ENCODE measurements at regions not wholly inside any gene's neighbourhood (a gene's known extent, or its start where the extent isn't known, plus 50 kb on each side); places are given as distances from the start of the nearest gene placed in this dataset.

GRCh38 chr20:52261792-52262191, 70.2 kb upstream of the ZFP64 start:
- Histone ChIP-seq H3K9me2 (ENCODE audit: insufficient read depth) (no peaks in the 10 kb centered on the region), H3K4me3 (replicated peaks in 1 of 2; ENCODE audit: low read depth in 1 of 2, low read length in 2 of 2) (no peak overlapping the region), H4K20me1 (ENCODE audit: insufficient read depth) (no peaks in the 10 kb centered on the region), H3K27ac (ENCODE audit: low read depth, low read length) (no peak overlapping the region), H3K27me3 (ENCODE audit: insufficient read depth, low read length) (peaks cover 36% of the 10 kb centered on the region), H3K36me3 (ENCODE audit: control insufficient read depth in 1 of 2, insufficient read depth in 2 of 2, low read length in 2 of 2) (no peaks in the 10 kb centered on the region), H3K79me2 (ENCODE audit: insufficient read depth, low read length) (no peaks in the 10 kb centered on the region), H3K4me2 (ENCODE audit: low read length) (no peak overlapping the region), H2AFZ (ENCODE audit: low read depth, low read length, poor library complexity, severe bottlenecking) (no peak overlapping the region), H3K9ac (ENCODE audit: low read length) (no peak overlapping the region), H3K9me3 (ENCODE audit: control insufficient read depth in 1 of 2, insufficient read depth in 1 of 2, low read depth in 1 of 2, low read length in 2 of 2) (no peaks in the 10 kb centered on the region), H3K4me1 (ENCODE audit: control insufficient read depth in 1 of 2, insufficient read depth in 2 of 2, low read length in 2 of 2) (no peaks in the 10 kb centered on the region)
- TF ChIP-seq ATF3 (IDR thresholded peaks at IDR 0.05) (no peak), CBX3 (IDR thresholded peaks at IDR 0.05; ENCODE audit: low read depth) (no peak), CEBPB (IDR thresholded peaks at IDR 0.05; ENCODE audit: low read depth) (no peak)
- ATAC-seq (no peak), DNase-seq (ENCODE audit: low read depth, low spot score) (no peak)
- intact Hi-C loops (cut with micrococcal nuclease): no loop called here
- ChIA-PET RAD21 (ENCODE audit: low non-redundant PET in 1 of 2, low total read pairs in 2 of 2, uncharacterized antibody in 2 of 2, unreplicated experiment in 2 of 2) (no interaction called here), CTCF (no interaction called here), POLR2A (no interaction called here)
- BruUV-seq (replicated peaks): no TSS peak

DNA sequence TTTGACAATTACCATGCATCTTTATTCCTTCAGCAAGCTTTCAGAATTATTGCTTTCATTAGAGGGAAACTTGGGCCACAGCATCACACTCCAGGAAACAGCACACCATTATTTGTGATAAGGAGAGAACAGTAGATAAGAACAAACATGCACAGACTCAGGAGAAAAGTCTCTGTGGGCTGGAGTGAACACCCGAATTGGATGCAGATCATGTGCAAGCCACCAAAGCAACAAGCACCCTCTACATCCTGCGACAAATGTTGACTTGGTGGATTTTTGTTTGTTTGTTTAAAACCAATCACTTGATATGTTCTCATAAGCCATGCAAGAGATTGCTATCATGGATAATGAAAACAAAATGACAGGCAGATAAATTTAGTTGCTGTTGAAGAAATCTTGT, 67.7 kb upstream of the ZFP64 start:
- H3K4me2 ChIP-seq (ENCODE audit: low read length): no peak overlapping the region
- H3K9ac ChIP-seq (ENCODE audit: low read length): no peak overlapping the region
- DNase-seq (ENCODE audit: low read depth, low spot score): no peak
- no peak for ATAC-seq
- H3K9me3 ChIP-seq (ENCODE audit: control insufficient read depth in 1 of 2, insufficient read depth in 1 of 2, low read depth in 1 of 2, low read length in 2 of 2): no peaks in the 10 kb centered on the region
- TF ChIP-seq JUND (IDR thresholded peaks at IDR 0.05): no peak
- no peak for TF ChIP-seq REST (IDR thresholded peaks at IDR 0.05; ENCODE audit: low read depth)
- TF ChIP-seq SIN3A (IDR thresholded peaks at IDR 0.05; ENCODE audit: low read depth): no peak
- H3K27ac ChIP-seq (ENCODE audit: low read depth, low read length): no peak overlapping the region
- no peak overlapping the region for H2AFZ ChIP-seq (ENCODE audit: low read depth, low read length, poor library complexity, severe bottlenecking)
- no peaks in the 10 kb centered on the region for H4K20me1 ChIP-seq (ENCODE audit: insufficient read depth)
- CTCF ChIA-PET: no interaction called here
- POLR2A ChIA-PET: no interaction called here
- H3K36me3 ChIP-seq (ENCODE audit: control insufficient read depth in 1 of 2, insufficient read depth in 2 of 2, low read length in 2 of 2): no peaks in the 10 kb centered on the region
- RAD21 ChIA-PET (ENCODE audit: low non-redundant PET in 1 of 2, low total read pairs in 2 of 2, uncharacterized antibody in 2 of 2, unreplicated experiment in 2 of 2): no interaction called here
- no peaks in the 10 kb centered on the region for H3K9me2 ChIP-seq (ENCODE audit: insufficient read depth)
- peaks cover 25% of the 10 kb centered on the region for H3K27me3 ChIP-seq (ENCODE audit: insufficient read depth, low read length)
- H3K79me2 ChIP-seq (ENCODE audit: insufficient read depth, low read length): no peaks in the 10 kb centered on the region
- no TSS peak for BruUV-seq (replicated peaks)
- intact Hi-C loops (cut with micrococcal nuclease): no loop called here
- H3K4me3 ChIP-seq (replicated peaks in 1 of 2; ENCODE audit: low read depth in 1 of 2, low read length in 2 of 2): no peak overlapping the region
- no peaks in the 10 kb centered on the region for H3K4me1 ChIP-seq (ENCODE audit: control insufficient read depth in 1 of 2, insufficient read depth in 2 of 2, low read length in 2 of 2)

Measured in HCT116 (cell line).